GM19455 (cell line): ENCODE measurements at regions not wholly inside any gene's neighbourhood (a gene's known extent, or its start where the extent isn't known, plus 50 kb on each side); places are given as distances from the start of the nearest gene placed in this dataset.

Experiments used
- ATAC-seq: cut with Tn5 transposase; IDR thresholded peaks from one replicate; pipeline ENCODE4 v1.9.1; 2021; ENCODE audit not compliant: unreplicated experiment

DNA sequence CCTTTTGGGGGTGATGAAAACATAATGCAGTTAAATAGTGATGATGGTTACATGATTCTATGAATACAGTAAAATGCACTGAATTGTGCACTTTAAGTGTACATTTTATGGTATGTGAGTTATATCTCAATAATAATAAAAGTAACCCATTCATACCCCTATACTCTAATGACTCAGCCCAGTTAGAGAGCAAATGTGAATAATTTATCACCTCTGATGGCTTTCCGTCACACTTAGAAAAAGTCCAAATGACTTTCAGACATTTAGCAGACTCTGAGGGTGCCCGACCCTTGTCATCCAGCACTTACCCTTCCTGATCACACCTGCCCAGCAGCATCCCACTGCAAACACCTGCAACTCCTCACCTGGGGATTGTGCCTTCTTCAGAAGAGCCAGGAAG, 148.1 kb upstream of the MAF start:
- no peak for ATAC-seq

DNA sequence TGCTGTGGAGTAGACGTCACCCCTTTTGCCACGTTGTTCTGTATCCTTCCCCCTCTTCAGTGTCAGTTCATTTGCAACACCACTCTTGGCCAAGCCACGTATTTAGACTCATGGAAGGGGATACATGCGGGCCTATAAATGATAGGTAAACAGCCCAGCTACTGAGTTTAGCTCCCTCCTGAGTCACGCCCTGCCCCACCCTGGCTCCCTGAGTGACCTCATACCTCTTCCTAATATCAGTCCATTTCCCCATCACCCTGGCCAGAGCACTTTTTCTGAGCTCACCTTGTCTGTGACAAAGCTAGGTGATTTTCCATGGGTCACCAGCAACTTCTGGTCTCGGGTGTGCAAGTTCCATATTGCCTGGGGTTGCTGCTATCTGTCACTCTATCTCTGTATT, 147.2 kb upstream of the MAF start:
- ATAC-seq = no peak

DNA sequence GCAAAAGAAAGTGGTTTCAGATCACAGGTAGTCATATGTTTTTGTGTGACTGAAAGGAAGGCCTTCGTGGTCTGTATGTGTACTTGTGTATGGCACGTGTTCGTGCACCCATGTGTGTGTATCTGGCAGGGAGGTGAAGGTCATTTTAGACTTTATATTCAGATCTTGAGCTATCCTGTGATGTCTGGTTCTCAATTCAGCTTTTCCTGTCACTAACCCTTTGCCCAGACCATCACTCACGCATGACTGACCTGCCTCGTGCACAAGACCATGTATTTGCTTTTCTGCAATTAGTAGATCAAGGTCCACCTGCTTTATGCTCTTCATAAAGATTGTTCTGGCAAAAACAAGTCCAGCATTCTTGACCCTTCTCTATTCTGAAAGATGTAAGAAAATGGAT, 139.7 kb upstream of the MAF start:
- ATAC-seq = no peak

DNA sequence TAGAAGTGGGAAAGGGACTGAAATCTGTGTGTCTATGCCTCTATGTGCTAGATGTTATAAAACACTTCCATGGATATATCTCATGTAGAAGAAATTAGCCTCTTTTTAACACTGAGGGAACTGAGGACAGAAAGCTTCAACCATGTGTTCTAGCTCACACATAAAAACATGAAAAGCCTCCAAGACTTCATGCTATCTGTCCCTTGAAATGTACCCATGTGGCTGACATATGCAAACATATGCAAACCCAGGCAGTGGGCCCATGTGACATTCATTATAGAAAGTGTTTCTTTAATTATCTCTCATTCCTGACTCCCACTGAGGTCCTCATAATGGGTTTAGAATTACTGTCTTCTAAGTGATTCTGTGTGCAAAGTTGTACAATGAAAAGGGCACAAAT, 134.7 kb upstream of the MAF start:
- ATAC-seq = no peak

DNA sequence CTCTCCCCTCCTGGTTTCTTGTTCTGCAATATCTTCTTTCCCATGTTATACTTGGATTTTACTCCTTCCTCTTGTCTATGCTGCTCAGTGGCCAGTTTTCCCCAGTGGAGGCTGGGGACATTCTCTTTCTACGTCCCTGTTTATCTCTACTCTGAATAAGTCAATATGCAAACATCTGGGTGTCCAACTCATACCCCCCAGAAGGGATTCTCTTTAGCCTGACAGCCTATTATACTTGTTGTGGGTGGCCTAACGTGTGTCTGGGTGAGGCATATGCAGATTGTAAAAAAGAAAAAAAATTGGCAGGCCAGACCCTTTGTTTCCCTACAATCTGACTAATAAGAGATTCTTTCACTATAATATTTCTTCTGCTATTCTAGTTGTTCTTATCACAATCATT, 134.2 kb upstream of the MAF start:
- ATAC-seq = no peak

DNA sequence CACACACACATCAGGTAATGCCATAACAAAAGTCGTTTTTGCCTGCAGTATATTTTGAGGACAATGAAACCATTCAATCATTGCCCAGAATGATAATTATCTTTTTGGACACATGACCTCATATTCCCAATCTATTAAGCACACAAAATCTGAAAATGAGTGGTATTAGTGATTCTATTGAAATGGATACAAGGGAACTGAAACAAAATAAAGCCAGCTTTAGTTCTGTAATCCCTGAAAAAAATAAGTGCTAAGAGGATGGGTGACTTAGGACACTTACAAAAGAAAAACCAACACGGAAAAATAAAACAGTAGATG, 128.3 kb upstream of the MAF start:
- ATAC-seq = no peak

DNA sequence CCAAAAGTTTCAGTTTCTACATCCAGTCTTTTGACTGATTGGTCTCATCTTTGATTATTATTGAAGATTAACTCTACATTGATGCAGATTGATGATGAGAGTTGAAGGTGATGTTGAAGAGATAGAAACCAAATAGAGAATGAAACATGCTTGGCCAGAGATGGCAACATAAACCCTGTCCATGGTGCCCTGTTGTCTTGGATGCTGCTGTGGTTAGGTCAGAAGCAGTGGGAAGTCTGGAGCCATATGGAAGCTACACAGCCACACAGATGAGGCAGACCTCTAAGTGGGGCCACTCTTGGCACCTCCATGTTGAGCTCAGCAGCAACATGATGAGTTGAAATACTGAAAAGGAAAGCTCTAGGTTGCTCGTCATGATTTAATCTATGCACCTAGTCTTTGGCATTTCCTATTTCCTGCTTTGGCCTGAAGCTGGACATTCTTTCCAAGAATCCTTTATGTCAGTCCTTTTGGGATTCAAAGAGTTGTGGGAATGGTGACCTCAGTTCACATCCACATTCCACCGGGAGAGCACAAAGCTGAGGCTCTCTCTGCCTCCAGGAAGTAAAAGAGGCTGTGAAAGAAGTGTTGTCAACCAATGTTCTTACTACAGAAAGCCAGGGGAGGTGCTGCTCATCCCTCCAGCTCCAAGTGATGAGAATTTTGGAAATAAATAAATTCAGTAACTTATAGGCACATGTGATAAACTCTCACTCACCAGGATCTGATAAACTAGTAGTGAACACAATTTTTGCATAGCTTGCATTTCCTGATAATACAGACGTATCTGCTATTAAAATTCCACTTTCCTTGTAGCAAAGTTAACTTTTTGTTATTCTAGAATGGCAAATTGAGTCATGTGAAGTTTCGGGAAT, 127.7 kb upstream of the MAF start:
- no peak for ATAC-seq

DNA sequence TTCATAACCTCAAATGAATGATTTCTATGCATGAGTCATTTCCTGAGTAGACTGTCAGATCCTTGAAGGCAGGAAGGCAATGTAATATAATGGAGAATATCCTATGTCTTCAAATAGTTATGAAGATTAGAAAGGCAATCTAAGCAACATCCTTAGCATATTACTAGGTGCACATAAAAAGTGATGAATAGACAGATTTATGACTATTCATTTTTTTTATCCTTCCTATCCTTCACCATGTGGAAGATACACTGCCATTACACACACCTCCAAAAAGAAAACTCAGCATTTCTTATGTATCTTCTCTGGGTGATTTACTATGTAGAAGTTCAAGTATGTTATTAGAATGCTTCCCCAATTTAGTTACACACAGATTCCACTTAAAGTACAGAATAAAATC, 126.4 kb upstream of the MAF start:
- ATAC-seq = no peak

DNA sequence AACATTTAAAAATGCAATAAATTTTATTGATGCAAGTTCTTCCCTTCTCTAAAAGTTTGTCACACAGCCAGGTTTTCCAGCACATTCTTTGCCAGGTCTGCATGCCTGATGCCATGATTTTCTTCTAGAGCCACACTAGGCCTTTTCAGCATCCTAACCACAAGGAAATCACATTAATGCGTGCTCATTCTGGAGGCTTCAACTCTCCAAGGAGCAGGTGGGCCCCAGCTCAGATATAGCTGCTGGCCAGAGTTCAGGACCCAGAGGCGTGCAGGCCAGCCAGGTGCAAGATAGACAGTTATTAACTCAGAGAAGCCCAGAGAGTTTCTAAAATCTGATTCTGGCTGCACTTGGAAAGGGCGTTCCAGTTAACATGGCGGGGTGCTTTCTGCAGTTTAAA, 124.5 kb upstream of the MAF start:
- no peak for ATAC-seq

DNA sequence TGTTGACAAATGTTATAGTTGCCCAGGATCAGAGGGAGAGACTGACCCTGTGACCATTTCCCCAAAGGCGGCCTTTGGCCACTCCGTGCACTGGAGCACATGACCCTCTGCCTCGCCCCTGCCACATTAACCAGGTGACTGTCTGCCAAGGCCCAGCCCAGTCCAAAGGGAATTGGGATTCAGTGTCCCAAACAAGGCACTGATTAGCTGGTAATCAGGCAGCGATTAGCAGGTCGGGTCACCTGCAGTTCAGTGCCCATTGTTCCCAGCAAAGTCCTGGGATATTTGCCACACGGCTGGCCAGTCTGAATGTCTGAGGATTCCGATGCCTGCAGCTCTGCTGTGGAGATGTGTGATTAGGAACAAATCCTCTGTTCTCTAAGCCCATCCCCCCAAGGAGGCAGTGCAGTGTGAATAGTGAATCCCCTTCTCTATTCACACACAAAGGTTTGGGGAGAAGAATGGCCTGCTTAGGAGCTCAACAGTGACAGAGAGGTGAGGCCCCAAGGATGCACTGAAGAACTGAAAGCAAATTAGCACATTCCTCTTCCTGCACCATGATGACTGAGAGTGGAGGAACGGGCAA, 123.1 kb upstream of the MAF start:
- no peak for ATAC-seq

DNA sequence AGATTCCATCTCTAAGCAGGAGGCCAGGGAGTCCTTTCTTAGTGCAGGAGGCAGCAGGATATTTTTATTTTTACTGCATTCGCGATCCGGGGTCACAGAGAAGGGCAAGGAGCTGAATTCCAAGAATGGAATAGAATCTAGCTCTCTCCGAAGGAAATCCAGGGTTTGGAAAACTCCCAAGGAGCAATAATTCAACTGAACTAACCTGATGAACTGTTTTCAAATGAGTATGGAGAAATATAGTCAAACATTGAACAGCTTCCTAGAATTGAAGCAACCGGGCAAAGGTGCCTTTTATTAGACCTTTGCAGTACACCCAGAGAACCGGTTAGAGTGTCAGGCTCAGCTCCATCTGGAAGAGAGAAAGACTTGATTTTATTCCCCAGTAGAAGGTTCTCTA, 120.7 kb upstream of the MAF start:
- ATAC-seq = no peak

DNA sequence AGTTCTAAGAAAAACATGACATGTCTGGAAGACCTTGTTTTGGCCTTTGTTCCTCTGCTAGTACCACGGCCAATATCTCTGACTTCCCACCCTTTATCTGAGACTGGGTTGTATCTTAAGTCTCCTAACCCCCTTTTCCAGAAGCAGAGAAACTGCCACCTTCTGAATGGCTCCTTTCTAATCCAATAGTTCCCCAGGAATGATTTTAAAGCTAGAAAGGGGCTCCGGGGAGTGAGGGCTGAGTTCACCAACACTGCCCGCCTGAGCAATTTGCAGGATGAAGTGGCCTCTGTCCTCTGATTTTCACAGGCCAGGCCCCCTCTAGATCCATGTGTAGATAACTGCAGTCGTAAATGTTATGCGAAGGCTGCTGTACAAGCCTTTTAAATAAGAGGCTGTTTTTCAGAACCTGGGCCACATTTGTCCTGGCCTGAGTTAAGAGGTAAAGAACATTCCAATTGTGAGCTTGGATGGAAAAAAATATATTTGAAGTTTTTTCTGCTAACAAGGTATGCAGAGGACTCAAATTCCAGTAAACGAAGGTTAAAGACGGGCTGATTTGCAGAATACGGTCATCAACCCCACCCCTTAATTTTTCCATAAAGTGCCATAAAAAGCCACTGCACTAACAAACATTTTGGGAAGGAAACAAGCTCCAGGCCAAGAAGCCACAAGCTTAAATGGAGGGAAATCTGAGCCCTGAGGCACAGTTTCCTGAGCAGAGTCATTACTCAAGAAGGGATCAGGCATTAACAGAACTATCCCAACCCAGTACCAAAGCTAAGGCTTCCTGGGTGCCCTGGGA, 117.0 kb upstream of the MAF start:
- no peak for ATAC-seq

DNA sequence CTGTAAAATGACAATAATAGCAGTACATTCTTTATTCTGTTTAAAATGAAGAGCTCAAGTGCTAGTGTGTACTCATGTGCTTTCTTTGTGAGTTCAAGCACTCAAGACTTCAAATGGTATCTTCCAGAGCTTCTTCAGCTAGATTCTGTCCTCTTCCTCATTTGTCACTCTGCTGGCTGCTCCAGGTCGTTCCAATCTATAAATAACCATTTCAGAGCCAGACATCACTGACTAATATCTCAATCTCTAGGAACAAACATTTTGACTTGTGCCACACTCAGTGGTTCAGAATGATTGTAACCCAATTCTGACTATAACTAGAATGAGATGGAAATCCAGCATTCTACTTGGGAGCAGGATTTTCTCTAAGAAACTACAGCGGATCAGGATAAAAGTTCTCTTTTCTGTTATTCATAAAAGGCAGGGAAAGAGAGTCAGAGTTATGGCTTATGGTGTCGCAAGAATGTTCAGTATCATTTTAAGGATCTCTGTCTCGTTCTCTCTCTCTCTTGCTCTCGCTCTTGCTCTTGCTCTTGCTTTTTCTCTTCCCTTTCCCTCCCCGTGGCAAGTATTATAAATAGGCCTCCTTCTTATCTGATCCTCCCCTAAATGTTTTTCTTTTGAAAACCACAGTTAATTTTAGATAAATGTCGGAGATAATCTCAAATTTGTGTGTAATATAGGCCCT, 116.3 kb upstream of the MAF start:
- ATAC-seq = no peak

DNA sequence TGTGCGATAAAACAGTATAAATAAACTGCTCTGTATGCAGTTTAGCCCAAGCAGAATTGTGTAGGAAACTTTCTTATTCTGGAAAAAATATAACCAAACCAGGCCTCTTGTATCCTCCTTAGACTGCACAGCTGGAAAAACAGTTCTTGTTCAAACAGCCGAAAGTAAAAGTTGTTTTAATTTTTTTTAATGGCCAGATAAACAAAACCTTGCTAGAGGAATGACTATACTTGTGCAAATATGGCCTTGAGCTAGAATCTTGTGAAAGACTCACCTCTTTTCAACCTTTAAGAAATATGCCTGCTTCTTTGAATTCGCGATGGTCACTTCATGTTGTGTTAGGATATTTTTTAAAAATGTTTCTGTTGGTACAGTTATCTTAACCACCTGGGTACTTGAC, 114.5 kb upstream of the MAF start:
- no peak for ATAC-seq

DNA sequence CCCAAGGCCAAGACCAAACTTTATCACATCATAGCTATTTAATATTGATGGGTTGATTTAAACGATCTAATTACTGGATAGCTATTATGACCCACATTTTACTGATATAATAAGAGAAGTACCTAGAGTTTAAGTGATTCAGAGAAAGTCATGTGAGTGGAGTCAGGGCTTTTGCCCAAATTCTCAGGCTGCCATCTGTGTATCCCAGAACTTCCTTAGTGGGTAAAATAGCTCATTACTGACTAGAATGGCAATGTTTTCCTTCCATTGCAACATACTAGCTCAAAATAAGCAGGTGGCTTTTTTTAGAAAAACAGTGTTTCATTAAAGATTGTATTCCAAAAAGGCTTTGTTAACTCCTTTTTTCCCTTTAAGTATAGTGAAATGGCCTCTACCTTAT, 113.9 kb upstream of the MAF start:
- ATAC-seq = no peak

DNA sequence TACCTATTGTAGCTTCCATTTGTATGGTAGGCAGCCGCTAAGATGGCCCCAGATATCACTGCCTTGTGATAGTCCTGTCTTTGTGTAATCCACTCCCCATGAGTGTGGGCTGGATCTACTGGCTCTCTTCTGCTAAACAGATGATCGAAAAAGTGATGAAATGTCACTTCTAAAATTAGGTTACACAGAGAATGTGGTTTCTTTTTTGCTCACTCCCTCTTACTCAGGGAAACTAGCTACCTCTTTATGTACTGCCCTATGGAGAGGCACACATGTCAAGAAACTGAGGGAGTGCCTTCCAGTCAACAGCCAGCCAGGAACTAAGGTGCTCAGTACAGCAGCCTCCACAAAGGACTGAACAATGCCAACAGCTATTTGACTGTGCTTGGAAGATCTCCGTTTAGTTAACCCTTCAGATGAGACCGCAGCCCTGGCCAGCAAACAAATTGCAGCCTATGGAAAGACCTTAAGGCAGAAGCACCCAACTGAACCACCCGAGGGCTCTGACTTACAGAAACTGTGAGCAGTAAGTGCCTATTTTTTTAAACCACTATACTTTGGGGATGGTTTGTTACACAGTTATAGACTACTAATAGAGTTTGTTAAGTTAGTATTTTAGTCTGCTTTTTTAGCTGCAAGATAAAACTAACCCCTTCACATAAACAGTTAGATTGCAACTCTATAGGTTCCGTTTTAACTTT, 113.2 kb upstream of the MAF start:
- no peak for ATAC-seq

DNA sequence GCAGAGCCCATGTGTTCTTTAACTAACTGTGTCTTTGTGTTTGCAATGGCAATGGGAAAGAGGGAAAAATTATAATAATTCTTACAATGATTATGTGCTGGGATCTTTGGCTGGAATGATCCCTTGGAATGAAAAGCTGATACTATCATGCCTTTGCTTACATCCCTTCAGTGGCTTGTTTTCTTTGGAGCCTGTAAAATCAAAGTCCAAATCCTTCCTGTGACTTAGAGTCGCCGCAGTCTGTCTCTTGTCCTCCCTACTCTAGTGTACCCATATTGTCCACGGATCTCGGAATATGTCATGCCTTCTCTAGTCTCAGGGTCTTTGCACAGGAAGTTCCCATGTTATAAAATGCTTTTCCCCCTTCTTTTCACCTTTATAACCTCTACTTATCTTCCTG, 111.7 kb upstream of the MAF start:
- no peak for ATAC-seq

DNA sequence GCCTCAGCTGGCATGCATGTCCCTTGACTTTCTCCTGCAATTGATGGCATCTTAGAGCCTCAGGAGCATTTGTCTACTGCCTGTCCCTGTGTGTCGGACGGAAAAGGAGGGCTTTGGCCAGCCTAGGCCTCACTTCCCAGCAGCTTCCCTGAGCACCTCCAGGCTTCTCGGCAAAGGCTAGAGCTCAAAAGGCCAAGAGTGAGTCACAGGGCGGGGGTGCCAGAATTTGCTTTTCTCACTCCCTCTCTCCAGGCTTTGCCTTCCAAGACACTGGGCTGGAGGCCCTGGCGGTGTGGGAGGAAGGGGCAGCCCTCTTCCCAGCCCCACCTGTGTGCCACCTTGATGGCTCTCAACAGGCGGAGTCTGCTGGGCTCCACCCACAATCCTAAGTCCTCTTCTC, 107.3 kb upstream of the MAF start:
- no peak for ATAC-seq

DNA sequence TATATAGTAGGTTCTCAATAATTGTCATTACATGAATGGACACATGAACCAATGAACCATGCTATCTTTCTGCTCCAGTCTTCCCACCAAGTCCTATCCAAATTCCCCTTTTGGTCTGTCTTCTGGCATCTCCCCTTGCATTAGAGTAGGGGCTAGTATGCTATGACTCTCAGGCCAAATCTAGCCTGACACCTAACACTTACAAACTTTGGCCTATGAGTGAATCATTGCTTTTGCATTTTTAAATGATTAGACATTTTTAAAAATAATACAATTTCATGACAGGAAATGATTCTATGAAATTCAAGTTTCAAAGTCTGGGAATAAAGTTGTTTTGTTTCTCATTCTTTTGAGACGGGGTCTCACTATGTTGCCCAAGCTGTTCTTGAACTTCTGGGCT, 102.5 kb upstream of the MAF start:
- no peak for ATAC-seq

DNA sequence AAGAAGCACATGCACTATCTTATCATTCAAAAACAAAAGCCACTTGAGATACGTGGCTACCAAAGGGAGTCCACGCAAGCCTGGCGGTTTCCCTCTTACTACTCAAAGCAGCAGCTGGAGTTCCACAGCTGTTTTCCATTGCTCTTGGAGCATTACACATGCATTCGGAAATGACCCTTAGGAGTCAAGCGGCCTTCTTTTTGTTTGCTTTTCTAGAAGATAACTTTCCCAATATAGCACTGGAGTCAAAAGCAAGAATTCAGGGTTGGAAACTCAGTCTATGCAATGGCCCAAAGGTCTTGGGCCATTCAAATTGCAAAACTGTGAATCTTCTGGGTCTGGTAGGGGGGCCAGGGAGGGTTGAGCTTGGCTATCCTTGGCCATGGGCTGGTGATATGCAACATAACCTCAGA, 97.8 kb upstream of the MAF start:
- ATAC-seq = no peak

DNA sequence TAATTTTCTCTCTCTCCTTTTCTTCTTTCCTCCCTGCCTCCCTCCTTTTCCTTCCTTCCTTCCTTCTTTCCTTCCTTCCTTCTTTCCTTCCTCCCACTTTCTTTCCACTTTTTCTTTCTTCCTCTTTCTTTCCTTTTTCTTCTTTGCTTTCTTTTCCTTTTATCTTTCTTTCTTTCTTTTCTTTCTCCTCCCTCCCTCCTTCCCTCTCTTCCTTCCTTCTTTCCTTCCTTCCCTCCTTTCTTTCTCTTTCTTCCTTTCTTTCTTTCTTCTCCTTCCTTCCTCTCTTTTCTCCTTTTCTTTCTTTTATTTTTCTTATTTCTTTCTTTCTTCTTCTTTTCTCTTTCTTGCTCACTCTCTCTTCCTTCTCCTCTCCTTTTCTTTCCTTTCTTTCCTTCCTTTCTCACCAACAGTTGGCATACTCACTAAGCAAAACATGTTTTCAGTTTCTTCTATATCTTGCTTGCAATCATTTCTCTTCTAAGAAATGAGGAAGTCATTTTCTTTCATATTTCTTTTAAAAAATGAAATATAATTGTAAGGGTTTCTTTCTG, 97.1 kb upstream of the MAF start:
- ATAC-seq = no peak
